ENCODE measurements at regions not wholly inside any gene's neighbourhood (a gene's known extent, or its start where the extent isn't known, plus 50 kb on each side); places are given as distances from the start of the nearest gene placed in this dataset.
"Not testable (repeated sequence)": the region's sequence is repeated elsewhere in the genome, so short reads cannot be mapped to it uniquely, and the experiment has no call there.

DNA sequence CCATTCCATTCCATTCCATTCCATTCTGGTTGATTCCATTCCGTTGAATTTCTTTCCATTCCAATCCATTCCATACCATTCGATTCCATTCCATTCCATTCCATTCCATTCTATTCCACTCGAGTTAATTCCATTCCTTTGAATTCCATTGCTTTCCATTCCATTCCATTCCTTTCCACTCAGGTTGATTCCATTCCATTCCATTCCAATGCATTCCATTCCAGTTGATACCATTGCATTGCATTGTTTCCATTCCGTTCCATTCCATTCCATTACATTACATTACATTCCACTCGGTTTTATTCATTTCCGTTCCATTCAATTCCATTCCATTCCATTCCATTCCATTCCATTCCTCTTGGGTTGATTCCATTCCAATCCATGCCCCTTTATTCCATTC, 161.5 kb downstream of the CWH43 start:
- not testable (repeated sequence) for H3K4me1 ChIP-seq (ENCODE audit: low read length); H3K9me2 ChIP-seq (replicated peaks; ENCODE audit: insufficient read depth, low read length); H3K9ac ChIP-seq (ENCODE audit: low read length); H3K27ac ChIP-seq (ENCODE audit: low read length); H3K4me2 ChIP-seq (ENCODE audit: low read depth, low read length, poor library complexity, severe bottlenecking); H3K79me2 ChIP-seq (ENCODE audit: low read length); H3K36me3 ChIP-seq (ENCODE audit: insufficient read depth, low read length); H3K4me3 ChIP-seq (ENCODE audit: low read length); H3K27me3 ChIP-seq (ENCODE audit: low read length); H2AFZ ChIP-seq (ENCODE audit: low read length); H4K20me1 ChIP-seq (ENCODE audit: insufficient read depth, low read depth, low read length)
- peak; percentile 37 for DNase-seq
- H3K9me3 ChIP-seq (ENCODE audit: low read length): peaks cover 25% of the 10 kb centered on the region

DNA sequence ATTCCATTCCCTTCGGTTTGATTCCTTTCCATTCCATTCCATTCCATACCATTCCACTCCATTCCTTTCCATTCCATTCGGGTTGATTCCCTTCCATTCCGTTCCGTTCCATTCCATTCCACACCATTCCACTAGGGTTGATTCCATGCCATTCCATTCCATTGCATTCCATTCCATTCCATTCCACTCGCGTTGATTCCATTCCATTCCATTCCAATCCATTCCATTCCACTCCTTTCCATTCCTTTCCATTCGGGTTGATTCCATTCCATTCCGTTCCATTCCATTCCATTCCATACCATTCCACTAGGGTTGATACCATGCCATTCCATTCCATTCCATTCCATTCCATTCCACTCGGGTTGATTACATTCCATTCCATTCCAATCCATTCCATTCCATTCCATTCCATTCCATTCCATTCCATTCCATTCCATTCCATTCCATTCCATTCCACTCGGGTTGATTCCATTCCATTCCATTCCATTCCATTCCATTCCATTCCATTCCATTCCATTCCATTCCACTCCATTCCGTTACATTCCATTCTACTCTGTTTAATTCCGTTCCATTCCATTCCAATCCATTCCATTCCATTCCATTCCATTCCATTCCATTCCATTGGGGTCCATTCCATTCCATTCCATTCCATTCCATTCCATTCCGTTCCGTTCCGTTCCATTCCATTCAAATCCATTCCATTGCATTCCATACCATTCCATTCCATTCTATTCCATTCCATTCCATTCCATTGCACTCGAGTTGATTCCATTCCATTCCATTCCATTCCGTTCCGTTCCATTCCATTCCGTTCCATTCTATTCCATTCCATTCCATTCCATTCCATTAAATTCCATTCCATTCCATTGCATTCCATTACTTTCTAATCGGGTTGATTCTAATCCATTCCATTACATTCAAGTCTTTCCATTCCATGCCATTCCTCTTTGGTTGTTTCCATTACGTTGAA, 163.2 kb downstream of the CWH43 start:
- peaks cover 30% of the 10 kb centered on the region for H3K9me3 ChIP-seq (ENCODE audit: low read length)
- not testable (repeated sequence) for H3K36me3 ChIP-seq (ENCODE audit: insufficient read depth, low read length)
- DNase-seq: peak; percentile 89

DNA sequence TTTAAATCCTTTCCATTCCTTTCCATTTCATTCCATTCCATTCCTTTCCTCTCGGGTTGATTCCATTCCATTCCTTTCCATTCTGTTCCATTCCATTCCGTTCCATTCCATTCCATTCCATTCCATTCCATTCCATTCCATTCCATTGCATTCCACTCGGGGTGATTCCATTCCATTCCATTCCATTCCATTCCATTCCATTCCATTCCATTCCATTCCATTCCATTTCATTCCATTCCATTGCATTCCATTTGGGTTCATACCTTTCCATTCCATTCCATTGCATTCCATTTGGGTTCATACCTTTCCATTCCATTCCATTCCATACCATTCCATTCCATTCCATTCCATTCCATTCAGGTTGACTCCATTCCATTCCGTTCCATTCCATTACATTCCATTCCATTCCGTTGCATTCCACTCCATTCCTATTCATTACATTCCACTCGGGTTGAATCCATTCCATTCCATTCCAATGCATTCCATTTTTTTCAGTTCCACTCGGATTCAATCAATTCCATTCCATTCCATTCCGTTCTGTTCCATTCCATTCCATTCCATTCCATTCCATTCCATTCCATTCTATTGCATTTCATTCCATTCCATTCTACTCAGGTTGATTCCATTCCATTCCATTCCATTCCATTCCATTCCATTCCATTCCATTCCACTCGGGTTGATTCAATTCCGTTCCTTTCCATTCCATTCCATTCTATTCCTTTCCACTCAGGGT, 164.4 kb downstream of the CWH43 start:
- not testable (repeated sequence) for H2AFZ ChIP-seq (ENCODE audit: low read length); H4K20me1 ChIP-seq (ENCODE audit: insufficient read depth, low read depth, low read length)
- peaks cover 42% of the 10 kb centered on the region for H3K9me3 ChIP-seq (ENCODE audit: low read length)

More for the DNA sequence above, 163.2 kb downstream of the CWH43 start:
- H3K9ac ChIP-seq (ENCODE audit: low read length); H3K79me2 ChIP-seq (ENCODE audit: low read length); H3K4me2 ChIP-seq (ENCODE audit: low read depth, low read length, poor library complexity, severe bottlenecking); H3K9me2 ChIP-seq (replicated peaks; ENCODE audit: insufficient read depth, low read length); H3K4me1 ChIP-seq (ENCODE audit: low read length); H4K20me1 ChIP-seq (ENCODE audit: insufficient read depth, low read depth, low read length); H3K27me3 ChIP-seq (ENCODE audit: low read length); H3K27ac ChIP-seq (ENCODE audit: low read length); H2AFZ ChIP-seq (ENCODE audit: low read length): not testable (repeated sequence)
- peak overlapping the region; percentile 10; the same call in 1 of the 2 replicates for H3K4me3 ChIP-seq (ENCODE audit: low read length)

DNA sequence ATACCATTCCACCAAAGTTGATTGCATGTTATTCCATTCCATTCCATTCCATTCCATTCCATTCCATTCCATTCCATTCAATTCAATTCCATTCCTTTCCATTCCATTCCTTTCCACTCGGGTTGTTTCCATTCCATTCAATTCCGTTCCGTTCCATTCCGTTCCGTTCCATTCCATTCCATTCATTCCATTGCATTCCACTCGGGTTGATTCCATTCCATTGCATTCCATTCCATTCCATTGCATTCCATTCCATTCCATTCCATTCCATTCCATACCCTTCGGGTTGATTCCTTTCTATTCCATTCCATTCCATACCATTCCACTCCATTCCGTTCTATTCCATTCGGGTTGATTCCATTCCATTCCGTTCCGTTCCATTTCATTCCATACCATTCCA, 166.9 kb downstream of the CWH43 start:
- H3K27ac ChIP-seq (ENCODE audit: low read length); H3K79me2 ChIP-seq (ENCODE audit: low read length); H2AFZ ChIP-seq (ENCODE audit: low read length); DNase-seq; H3K4me2 ChIP-seq (ENCODE audit: low read depth, low read length, poor library complexity, severe bottlenecking); H3K27me3 ChIP-seq (ENCODE audit: low read length); H3K9ac ChIP-seq (ENCODE audit: low read length); H3K4me3 ChIP-seq (ENCODE audit: low read length); H3K9me2 ChIP-seq (replicated peaks; ENCODE audit: insufficient read depth, low read length); H4K20me1 ChIP-seq (ENCODE audit: insufficient read depth, low read depth, low read length); H3K4me1 ChIP-seq (ENCODE audit: low read length); H3K36me3 ChIP-seq (ENCODE audit: insufficient read depth, low read length): not testable (repeated sequence)
- H3K9me3 ChIP-seq (ENCODE audit: low read length): peaks cover 40% of the 10 kb centered on the region

More for the DNA sequence above, 164.4 kb downstream of the CWH43 start:
- not testable (repeated sequence) for H3K27ac ChIP-seq (ENCODE audit: low read length); DNase-seq; H3K9ac ChIP-seq (ENCODE audit: low read length); H3K27me3 ChIP-seq (ENCODE audit: low read length); H3K4me3 ChIP-seq (ENCODE audit: low read length); H3K9me2 ChIP-seq (replicated peaks; ENCODE audit: insufficient read depth, low read length); H3K36me3 ChIP-seq (ENCODE audit: insufficient read depth, low read length); H3K79me2 ChIP-seq (ENCODE audit: low read length); H3K4me1 ChIP-seq (ENCODE audit: low read length); H3K4me2 ChIP-seq (ENCODE audit: low read depth, low read length, poor library complexity, severe bottlenecking)

DNA sequence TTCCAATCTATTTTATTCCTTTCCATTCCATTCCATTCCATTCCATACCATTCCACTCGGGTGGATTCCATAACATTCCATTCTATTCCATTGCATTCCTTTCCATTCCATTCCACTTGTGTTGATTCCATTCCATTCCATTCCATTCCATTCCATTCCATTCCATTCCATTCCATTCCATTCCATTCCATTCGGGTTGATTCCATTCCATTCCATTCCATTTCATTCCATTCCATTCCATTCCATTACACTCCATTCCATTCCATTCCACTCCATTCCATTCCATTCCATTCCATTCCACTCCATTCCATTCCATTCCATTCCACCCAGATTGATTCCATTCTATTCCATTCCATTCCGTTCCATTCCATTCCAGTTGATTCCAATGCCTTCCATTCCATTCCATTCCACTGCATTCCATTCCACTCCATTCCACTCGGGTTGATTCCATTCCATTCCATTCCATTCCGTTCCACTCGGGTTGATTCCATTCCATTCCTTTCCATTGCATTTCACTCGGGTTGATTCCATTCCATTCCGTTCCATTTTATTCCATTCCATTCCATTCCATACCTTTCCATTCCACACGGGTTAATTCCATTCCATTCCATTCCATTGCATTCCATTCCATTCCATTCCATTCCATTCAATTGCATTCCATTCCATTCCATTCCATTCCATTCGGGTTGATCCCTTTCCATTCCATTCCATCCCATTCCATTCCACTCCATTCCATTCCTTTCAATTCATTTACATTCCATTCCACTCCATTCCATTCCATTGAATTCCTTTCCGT, 168.4 kb downstream of the CWH43 start:
- not testable (repeated sequence) for H3K27ac ChIP-seq (ENCODE audit: low read length)

DNA sequence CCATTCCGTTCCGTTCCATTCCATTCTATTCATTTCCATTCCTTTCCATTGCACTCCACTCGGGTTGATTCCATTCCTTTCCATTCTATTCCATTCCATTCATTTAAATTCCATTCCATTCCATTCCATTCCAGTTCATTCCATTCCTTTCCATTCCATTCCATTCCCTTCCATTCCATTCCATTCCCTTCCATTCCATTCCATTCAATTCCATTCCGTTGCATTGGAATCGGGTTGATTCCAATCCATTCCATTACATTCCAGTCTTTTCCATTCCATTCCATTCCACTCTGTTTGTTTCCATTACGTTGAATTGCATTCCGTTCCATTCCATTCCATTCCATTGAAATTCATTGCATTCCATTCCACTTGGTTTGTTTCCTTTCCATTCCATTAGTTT, 169.2 kb downstream of the CWH43 start:
- Histone ChIP-seq H3K9me3 (ENCODE audit: low read length) (peaks cover 26% of the 10 kb centered on the region), H3K4me3 (ENCODE audit: low read length) (peak overlapping the region; percentile 26; the same call in 1 of the 2 replicates)
- H3K27ac ChIP-seq (ENCODE audit: low read length); DNase-seq; H3K9me2 ChIP-seq (replicated peaks; ENCODE audit: insufficient read depth, low read length); H3K36me3 ChIP-seq (ENCODE audit: insufficient read depth, low read length); H3K4me1 ChIP-seq (ENCODE audit: low read length); H4K20me1 ChIP-seq (ENCODE audit: insufficient read depth, low read depth, low read length); H3K27me3 ChIP-seq (ENCODE audit: low read length); H3K4me2 ChIP-seq (ENCODE audit: low read depth, low read length, poor library complexity, severe bottlenecking); H3K9ac ChIP-seq (ENCODE audit: low read length); H2AFZ ChIP-seq (ENCODE audit: low read length); H3K79me2 ChIP-seq (ENCODE audit: low read length): not testable (repeated sequence)

More for the DNA sequence above, 168.4 kb downstream of the CWH43 start:
- Histone ChIP-seq H3K4me3 (ENCODE audit: low read length) (peak overlapping the region; percentile 26; the same call in 1 of the 2 replicates), H3K9me3 (ENCODE audit: low read length) (peaks cover 30% of the 10 kb centered on the region)
- not testable (repeated sequence) for H3K27me3 ChIP-seq (ENCODE audit: low read length); H3K36me3 ChIP-seq (ENCODE audit: insufficient read depth, low read length); H3K79me2 ChIP-seq (ENCODE audit: low read length); H3K4me1 ChIP-seq (ENCODE audit: low read length); H3K4me2 ChIP-seq (ENCODE audit: low read depth, low read length, poor library complexity, severe bottlenecking); H3K9ac ChIP-seq (ENCODE audit: low read length); H4K20me1 ChIP-seq (ENCODE audit: insufficient read depth, low read depth, low read length); H3K9me2 ChIP-seq (replicated peaks; ENCODE audit: insufficient read depth, low read length); H2AFZ ChIP-seq (ENCODE audit: low read length)
- DNase-seq: peak; percentile 79

DNA sequence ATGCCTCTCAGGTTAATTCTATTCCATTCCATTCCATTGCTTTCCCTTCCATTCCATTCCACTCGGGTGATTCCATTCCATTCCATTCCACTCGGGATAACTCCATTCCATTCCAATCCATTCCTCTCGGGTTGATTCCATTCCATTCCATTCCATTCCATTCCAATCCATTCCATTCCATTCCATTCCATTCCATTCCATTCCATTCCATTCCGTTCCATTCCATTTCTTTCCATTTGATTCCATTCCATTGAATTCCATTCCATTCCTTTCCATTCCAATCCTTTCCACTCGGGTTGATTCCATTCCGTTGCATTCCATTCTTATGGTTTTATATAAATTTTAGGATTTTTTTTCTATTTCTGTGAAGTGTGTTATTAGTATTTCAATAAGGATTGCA, 170.2 kb downstream of the CWH43 start:
- DNase-seq; H3K27me3 ChIP-seq (ENCODE audit: low read length); H3K4me2 ChIP-seq (ENCODE audit: low read depth, low read length, poor library complexity, severe bottlenecking); H3K79me2 ChIP-seq (ENCODE audit: low read length); H2AFZ ChIP-seq (ENCODE audit: low read length); H3K36me3 ChIP-seq (ENCODE audit: insufficient read depth, low read length); H4K20me1 ChIP-seq (ENCODE audit: insufficient read depth, low read depth, low read length); H3K9me2 ChIP-seq (replicated peaks; ENCODE audit: insufficient read depth, low read length); H3K27ac ChIP-seq (ENCODE audit: low read length); H3K9ac ChIP-seq (ENCODE audit: low read length); H3K4me3 ChIP-seq (ENCODE audit: low read length); H3K4me1 ChIP-seq (ENCODE audit: low read length): not testable (repeated sequence)
- peaks cover 25% of the 10 kb centered on the region for H3K9me3 ChIP-seq (ENCODE audit: low read length)

DNA sequence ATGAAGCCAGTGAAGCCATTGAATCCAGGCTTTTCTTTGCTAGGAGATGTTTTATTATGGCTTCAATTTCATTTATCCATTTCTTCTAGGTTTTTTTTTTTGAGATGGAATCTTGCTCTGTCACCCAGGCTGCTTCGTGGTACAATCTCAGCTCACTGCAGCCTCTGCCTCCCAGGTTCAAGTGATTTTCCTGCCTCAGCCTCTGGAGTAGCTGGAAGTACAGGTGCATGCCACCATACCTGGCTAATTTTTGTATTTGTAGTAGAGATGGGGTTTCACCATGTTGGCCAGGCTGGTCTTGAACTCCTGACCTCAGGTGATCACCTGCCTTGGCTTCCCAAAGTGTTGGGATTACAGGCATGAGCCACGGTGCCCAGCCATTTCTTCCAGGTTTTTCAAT, 171.6 kb downstream of the CWH43 start:
- H3K4me3 ChIP-seq (ENCODE audit: low read length); H3K9ac ChIP-seq (ENCODE audit: low read length); H3K79me2 ChIP-seq (ENCODE audit: low read length); H4K20me1 ChIP-seq (ENCODE audit: insufficient read depth, low read depth, low read length); H3K4me2 ChIP-seq (ENCODE audit: low read depth, low read length, poor library complexity, severe bottlenecking); H2AFZ ChIP-seq (ENCODE audit: low read length); H3K27me3 ChIP-seq (ENCODE audit: low read length); H3K9me2 ChIP-seq (replicated peaks; ENCODE audit: insufficient read depth, low read length); H3K27ac ChIP-seq (ENCODE audit: low read length); H3K36me3 ChIP-seq (ENCODE audit: insufficient read depth, low read length); H3K4me1 ChIP-seq (ENCODE audit: low read length); DNase-seq: not testable (repeated sequence)
- peaks cover 25% of the 10 kb centered on the region for H3K9me3 ChIP-seq (ENCODE audit: low read length)
